Parathyroid adenoma (tissue), 2 donors: ENCODE measurements at regions not wholly inside any gene's neighbourhood (a gene's known extent, or its start where the extent isn't known, plus 50 kb on each side); places are given as distances from the start of the nearest gene placed in this dataset.

Experiments
- H2AFZ ChIP-seq: fragments of 300-600 bp; sonication (generic); one replicate; pipeline ENCODE4 v1.7.0; 2017; ENCODE audit warnings: antibody characterized with exemption, mild to moderate bottlenecking
- H3K27ac ChIP-seq: fragments of 300-600 bp; sonication (generic); one replicate; pipeline ENCODE4 v1.7.0; 2017
- H3K27me3 ChIP-seq: fragments of 300-600 bp; sonication (generic); one replicate; pipeline ENCODE4 v1.7.0; 2017; ENCODE audit warnings: low read length; ENCODE audit not compliant: control insufficient read depth, insufficient read depth
- H3K36me3 ChIP-seq: fragments of 300-600 bp; sonication (generic); one replicate; pipeline ENCODE4 v1.7.0; 2017; ENCODE audit warnings: low read length; ENCODE audit not compliant: control insufficient read depth, insufficient read depth
- H3K4me1 ChIP-seq: fragments of 300-600 bp; sonication (generic); one replicate; pipeline ENCODE4 v1.7.0; 2017; ENCODE audit warnings: control low read depth
- H3K4me2 ChIP-seq: fragments of 300-600 bp; sonication (generic); one replicate; pipeline ENCODE4 v1.7.0; 2017; ENCODE audit warnings: low read length
- H3K4me3 ChIP-seq: fragments of 300-600 bp; sonication (generic); one replicate; pipeline ENCODE4 v1.7.0; 2017; ENCODE audit warnings: low read depth, low read length
- H3K79me2 ChIP-seq: fragments of 300-600 bp; sonication (generic); one replicate; pipeline ENCODE4 v1.7.0; 2017; ENCODE audit warnings: control low read depth
- H3K9ac ChIP-seq: fragments of 300-600 bp; sonication (generic); one replicate; pipeline ENCODE4 v1.7.0; 2017; ENCODE audit warnings: mild to moderate bottlenecking
- H3K9me3 ChIP-seq: fragments of 300-600 bp; sonication (generic); one replicate; pipeline ENCODE4 v1.7.0; 2017; ENCODE audit warnings: low read length; ENCODE audit not compliant: control insufficient read depth
- TF ChIP-seq, protein P1 (sequence below): fragments of 300-600 bp; sonication (generic); IDR thresholded peaks from one replicate; pipeline ENCODE4 v1.7.0; 2017; ENCODE audit warnings: antibody characterized with exemption, mild to moderate bottlenecking
- donor health status: primary hyperparathyroidism.

DNA sequence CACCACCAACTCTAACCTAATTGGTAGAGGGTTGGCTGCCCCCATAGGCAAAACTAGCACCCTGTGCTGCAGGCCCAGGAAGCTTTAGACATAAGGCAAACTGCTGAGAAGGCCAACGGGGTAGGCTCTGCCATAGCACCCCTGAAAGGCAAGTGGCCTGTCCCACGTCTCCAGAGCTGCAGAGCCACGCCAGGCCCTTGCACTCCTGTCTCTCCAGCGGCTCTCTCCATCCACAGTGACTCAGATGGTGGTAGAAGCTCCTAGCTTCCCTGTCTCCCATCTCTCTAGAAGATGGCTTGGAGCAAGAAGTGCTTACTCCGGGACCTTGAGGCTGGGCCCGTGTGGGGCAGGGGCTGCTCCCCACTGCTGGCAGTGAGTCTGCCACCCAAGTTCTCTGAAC, 310.6 kb upstream of the ZMIZ1 start:
- TF ChIP-seq, protein P1, sequence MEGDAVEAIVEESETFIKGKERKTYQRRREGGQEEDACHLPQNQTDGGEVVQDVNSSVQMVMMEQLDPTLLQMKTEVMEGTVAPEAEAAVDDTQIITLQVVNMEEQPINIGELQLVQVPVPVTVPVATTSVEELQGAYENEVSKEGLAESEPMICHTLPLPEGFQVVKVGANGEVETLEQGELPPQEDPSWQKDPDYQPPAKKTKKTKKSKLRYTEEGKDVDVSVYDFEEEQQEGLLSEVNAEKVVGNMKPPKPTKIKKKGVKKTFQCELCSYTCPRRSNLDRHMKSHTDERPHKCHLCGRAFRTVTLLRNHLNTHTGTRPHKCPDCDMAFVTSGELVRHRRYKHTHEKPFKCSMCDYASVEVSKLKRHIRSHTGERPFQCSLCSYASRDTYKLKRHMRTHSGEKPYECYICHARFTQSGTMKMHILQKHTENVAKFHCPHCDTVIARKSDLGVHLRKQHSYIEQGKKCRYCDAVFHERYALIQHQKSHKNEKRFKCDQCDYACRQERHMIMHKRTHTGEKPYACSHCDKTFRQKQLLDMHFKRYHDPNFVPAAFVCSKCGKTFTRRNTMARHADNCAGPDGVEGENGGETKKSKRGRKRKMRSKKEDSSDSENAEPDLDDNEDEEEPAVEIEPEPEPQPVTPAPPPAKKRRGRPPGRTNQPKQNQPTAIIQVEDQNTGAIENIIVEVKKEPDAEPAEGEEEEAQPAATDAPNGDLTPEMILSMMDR, result no peak
- Histone ChIP-seq H3K4me1 (no peaks in the 10 kb centered on the region), H3K27ac (no peak overlapping the region)

GRCh38 chr10:78759456-78760120, 309.2 kb upstream of the ZMIZ1 start:
- H3K27ac ChIP-seq, result no peak overlapping the region
- no peak overlapping the region for H3K4me2 ChIP-seq
- no peaks in the 10 kb centered on the region for H3K36me3 ChIP-seq
- TF ChIP-seq, protein P1, result no peak
- H3K9me3 ChIP-seq, result no peaks in the 10 kb centered on the region
- no peak overlapping the region for H3K4me3 ChIP-seq
- H3K4me1 ChIP-seq, result no peaks in the 10 kb centered on the region
- H3K9ac ChIP-seq, result no peak overlapping the region
- H3K79me2 ChIP-seq, result no peaks in the 10 kb centered on the region
- H2AFZ ChIP-seq, result no peak overlapping the region
- no peaks in the 10 kb centered on the region for H3K27me3 ChIP-seq

More for the DNA sequence above, 310.6 kb upstream of the ZMIZ1 start:
- no peak overlapping the region for H3K4me2 ChIP-seq
- no peak overlapping the region for H3K4me3 ChIP-seq
- no peaks in the 10 kb centered on the region for H3K9me3 ChIP-seq
- no peak overlapping the region for H2AFZ ChIP-seq
- H3K9ac ChIP-seq, result no peak overlapping the region
- no peaks in the 10 kb centered on the region for H3K36me3 ChIP-seq
- H3K27me3 ChIP-seq, result no peaks in the 10 kb centered on the region
- no peaks in the 10 kb centered on the region for H3K79me2 ChIP-seq

DNA sequence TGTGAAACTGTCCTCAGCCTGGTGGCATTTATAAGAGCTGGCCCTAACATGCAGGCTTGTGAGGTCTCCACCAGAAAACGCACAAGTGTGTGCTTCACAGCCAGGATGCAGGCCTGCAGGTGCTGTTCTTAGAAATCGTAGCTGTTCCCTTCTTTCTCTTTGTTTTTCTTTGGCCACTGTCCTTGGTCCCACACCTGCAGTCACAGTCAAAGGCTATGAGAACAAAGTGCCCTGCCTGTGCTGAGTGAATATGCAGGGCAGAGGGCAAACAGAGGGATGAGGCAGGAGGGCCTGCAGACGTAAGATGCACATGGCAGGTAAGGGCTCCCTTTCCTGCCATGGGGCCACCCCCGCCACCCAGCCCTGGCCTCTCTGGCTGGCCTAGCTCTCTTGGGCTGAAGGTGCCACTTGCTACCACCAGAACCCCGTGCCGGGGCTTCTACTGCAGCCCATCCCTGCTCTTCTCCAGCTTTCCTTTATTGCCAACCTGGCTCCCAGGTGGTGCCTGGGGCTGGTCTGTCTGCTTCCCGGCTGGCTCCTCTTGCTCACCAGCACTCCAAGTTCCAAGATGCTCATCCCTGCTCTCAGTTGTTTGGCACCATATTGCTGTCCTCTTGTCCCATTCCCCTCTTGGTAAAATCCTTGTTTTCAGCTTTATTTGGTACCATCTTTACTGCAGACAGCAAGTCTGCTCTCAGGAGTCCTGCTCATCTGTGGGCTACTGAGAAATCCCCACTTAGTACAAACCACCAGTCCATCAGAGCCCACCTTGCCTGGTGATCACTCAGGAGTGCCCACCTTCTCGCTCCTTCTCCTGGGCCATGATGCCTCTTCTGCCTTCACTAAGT, 308.1 kb upstream of the ZMIZ1 start:
- no peaks in the 10 kb centered on the region for H3K27me3 ChIP-seq
- H3K4me2 ChIP-seq, result no peak overlapping the region
- H3K27ac ChIP-seq, result no peak overlapping the region
- TF ChIP-seq, protein P1, result no peak
- H3K36me3 ChIP-seq, result no peaks in the 10 kb centered on the region
- H3K9me3 ChIP-seq, result no peaks in the 10 kb centered on the region
- H3K79me2 ChIP-seq, result no peaks in the 10 kb centered on the region
- H2AFZ ChIP-seq, result no peak overlapping the region
- no peaks in the 10 kb centered on the region for H3K4me1 ChIP-seq
- H3K4me3 ChIP-seq, result no peak overlapping the region
- no peak overlapping the region for H3K9ac ChIP-seq

DNA sequence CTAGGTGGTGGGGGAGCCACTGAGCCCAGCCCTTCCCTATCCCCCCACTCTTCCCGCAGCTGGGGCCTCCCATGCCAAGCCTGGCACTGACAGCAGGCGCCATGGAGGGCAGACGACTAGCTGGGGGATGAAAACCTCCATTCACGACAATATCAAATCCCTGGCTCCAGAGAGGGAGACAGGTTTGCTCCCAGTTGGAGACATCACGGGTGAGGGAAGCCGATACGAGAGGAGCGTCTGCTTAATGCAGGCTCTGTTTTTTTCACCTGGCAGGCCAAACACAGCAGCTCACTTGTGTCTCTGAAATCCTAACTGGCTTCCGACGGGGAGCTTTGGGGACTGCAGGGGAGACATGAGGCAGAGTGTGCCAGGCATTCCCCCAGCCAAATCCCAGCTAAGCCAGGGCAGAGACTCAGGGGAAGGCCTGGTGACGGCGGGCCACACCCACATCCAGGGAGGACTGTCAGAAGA, 307.4 kb upstream of the ZMIZ1 start:
- Histone ChIP-seq H3K27ac (no peak overlapping the region), H2AFZ (no peak overlapping the region)
- TF ChIP-seq, protein P1, result no peak

More for the DNA sequence above, 307.4 kb upstream of the ZMIZ1 start:
- Histone ChIP-seq H3K4me2 (no peak overlapping the region), H3K36me3 (no peaks in the 10 kb centered on the region), H3K9me3 (no peaks in the 10 kb centered on the region), H3K79me2 (no peaks in the 10 kb centered on the region), H3K4me3 (no peak overlapping the region), H3K27me3 (no peaks in the 10 kb centered on the region), H3K4me1 (no peaks in the 10 kb centered on the region), H3K9ac (no peak overlapping the region)
